ENCODE measurements at regions not wholly inside any gene's neighbourhood (a gene's known extent, or its start where the extent isn't known, plus 50 kb on each side); places are given as distances from the start of the nearest gene placed in this dataset.

DNA sequence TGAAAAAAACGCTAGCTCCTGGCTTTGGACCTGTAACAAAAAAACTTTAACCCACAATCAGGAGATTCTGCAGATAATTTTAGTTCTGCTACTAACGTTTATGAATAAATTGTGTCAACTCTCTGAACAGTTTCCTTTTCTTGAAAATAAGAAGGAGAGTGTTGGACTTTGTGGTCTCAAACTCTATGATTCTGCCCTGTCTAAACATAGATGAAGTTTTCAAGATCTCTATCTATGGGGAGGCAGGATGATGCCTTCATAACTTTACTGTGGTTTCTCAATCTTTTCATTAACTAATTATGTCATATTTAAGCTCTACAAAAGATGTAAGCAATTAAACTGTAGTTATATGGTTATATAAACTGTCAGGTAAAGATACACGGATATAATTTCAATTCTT, 162.0 kb downstream of the REEP3 start (continued):
- TF ChIP-seq, protein P1, sequence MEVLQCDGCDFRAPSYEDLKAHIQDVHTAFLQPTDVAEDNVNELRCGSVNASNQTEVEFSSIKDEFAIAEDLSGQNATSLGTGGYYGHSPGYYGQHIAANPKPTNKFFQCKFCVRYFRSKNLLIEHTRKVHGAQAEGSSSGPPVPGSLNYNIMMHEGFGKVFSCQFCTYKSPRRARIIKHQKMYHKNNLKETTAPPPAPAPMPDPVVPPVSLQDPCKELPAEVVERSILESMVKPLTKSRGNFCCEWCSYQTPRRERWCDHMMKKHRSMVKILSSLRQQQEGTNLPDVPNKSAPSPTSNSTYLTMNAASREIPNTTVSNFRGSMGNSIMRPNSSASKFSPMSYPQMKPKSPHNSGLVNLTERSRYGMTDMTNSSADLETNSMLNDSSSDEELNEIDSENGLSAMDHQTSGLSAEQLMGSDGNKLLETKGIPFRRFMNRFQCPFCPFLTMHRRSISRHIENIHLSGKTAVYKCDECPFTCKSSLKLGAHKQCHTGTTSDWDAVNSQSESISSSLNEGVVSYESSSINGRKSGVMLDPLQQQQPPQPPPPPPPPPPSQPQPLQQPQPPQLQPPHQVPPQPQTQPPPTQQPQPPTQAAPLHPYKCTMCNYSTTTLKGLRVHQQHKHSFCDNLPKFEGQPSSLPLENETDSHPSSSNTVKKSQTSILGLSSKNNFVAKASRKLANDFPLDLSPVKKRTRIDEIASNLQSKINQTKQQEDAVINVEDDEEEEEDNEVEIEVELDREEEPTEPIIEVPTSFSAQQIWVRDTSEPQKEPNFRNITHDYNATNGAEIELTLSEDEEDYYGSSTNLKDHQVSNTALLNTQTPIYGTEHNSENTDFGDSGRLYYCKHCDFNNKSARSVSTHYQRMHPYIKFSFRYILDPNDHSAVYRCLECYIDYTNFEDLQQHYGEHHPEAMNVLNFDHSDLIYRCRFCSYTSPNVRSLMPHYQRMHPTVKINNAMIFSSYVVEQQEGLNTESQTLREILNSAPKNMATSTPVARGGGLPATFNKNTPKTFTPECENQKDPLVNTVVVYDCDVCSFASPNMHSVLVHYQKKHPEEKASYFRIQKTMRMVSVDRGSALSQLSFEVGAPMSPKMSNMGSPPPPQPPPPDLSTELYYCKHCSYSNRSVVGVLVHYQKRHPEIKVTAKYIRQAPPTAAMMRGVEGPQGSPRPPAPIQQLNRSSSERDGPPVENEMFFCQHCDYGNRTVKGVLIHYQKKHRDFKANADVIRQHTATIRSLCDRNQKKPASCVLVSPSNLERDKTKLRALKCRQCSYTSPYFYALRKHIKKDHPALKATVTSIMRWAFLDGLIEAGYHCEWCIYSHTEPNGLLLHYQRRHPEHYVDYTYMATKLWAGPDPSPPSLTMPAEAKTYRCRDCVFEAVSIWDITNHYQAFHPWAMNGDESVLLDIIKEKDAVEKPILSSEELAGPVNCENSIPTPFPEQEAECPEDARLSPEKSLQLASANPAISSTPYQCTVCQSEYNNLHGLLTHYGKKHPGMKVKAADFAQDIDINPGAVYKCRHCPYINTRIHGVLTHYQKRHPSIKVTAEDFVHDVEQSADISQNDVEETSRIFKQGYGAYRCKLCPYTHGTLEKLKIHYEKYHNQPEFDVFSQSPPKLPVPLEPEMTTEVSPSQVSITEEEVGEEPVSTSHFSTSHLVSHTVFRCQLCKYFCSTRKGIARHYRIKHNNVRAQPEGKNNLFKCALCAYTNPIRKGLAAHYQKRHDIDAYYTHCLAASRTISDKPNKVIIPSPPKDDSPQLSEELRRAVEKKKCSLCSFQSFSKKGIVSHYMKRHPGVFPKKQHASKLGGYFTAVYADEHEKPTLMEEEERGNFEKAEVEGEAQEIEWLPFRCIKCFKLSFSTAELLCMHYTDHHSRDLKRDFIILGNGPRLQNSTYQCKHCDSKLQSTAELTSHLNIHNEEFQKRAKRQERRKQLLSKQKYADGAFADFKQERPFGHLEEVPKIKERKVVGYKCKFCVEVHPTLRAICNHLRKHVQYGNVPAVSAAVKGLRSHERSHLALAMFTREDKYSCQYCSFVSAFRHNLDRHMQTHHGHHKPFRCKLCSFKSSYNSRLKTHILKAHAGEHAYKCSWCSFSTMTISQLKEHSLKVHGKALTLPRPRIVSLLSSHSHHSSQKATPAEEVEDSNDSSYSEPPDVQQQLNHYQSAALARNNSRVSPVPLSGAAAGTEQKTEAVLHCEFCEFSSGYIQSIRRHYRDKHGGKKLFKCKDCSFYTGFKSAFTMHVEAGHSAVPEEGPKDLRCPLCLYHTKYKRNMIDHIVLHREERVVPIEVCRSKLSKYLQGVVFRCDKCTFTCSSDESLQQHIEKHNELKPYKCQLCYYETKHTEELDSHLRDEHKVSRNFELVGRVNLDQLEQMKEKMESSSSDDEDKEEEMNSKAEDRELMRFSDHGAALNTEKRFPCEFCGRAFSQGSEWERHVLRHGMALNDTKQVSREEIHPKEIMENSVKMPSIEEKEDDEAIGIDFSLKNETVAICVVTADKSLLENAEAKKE (CRISPR knock-in tag; IDR thresholded peaks at IDR 0.05) = no peak
- TF ChIP-seq EZH2 (IDR thresholded peaks at IDR 0.05; ENCODE audit: low read depth, unreplicated experiment) = no peak
- TF ChIP-seq ZNF114 (CRISPR knock-in tag; IDR thresholded peaks at IDR 0.05) = no peak

GRCh38 chr10:63683686-63684085, 162.5 kb downstream of the REEP3 start:
- Mint-ChIP-seq H3K27me3 (ENCODE audit: insufficient read depth, low read depth, poor library complexity) (no peaks in the 10 kb centered on the region), H3K27ac (no peak overlapping the region), H3K4me1 (peaks cover 32% of the 10 kb centered on the region), H3K9me3 (no peaks in the 10 kb centered on the region), H3K4me3 (no peak overlapping the region), H3K36me3 (ENCODE audit: low read depth) (no peaks in the 10 kb centered on the region)
- ATAC-seq = no peak
- Histone ChIP-seq H3K4me2 (no peak overlapping the region), H3K4me1 (ENCODE audit: insufficient read depth) (peaks cover 18% of the 10 kb centered on the region), H3K27ac (ENCODE audit: low read depth) (no peak overlapping the region), H2AFZ (peak overlapping the region; percentile 61; the same call in 1 of the 2 replicates), H3K36me3 (ENCODE audit: insufficient read depth) (no peaks in the 10 kb centered on the region), H3F3A (replicated peaks; ENCODE audit: low read depth) (no peaks in the 10 kb centered on the region), H3K4me3 (no peak overlapping the region), H3K79me2 (replicated peaks; ENCODE audit: insufficient read depth) (no peaks in the 10 kb centered on the region), H4K20me1 (replicated peaks; ENCODE audit: insufficient read depth) (no peaks in the 10 kb centered on the region), H3K27me3 (ENCODE audit: insufficient read depth) (no peaks in the 10 kb centered on the region), H3K9me2 (ENCODE audit: insufficient read depth) (peaks cover 9% of the 10 kb centered on the region)
- DNase-seq (ENCODE audit: low spot score) = no peak
- TF ChIP-seq NANOG (IDR thresholded peaks at IDR 0.05; ENCODE audit: borderline replicate concordance) (no peak), POLR2AphosphoS5 (IDR thresholded peaks at IDR 0.05; ENCODE audit: low read depth) (no peak)
- TF ChIP-seq, protein P1 (CRISPR knock-in tag; IDR thresholded peaks at IDR 0.05) = no peak
- TF ChIP-seq, protein P2, sequence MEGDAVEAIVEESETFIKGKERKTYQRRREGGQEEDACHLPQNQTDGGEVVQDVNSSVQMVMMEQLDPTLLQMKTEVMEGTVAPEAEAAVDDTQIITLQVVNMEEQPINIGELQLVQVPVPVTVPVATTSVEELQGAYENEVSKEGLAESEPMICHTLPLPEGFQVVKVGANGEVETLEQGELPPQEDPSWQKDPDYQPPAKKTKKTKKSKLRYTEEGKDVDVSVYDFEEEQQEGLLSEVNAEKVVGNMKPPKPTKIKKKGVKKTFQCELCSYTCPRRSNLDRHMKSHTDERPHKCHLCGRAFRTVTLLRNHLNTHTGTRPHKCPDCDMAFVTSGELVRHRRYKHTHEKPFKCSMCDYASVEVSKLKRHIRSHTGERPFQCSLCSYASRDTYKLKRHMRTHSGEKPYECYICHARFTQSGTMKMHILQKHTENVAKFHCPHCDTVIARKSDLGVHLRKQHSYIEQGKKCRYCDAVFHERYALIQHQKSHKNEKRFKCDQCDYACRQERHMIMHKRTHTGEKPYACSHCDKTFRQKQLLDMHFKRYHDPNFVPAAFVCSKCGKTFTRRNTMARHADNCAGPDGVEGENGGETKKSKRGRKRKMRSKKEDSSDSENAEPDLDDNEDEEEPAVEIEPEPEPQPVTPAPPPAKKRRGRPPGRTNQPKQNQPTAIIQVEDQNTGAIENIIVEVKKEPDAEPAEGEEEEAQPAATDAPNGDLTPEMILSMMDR (conservative IDR thresholded peaks at IDR 0.05; ENCODE audit: low read depth in 2 of 2) = no peak
